ENCODE measurements at regions not wholly inside any gene's neighbourhood (a gene's known extent, or its start where the extent isn't known, plus 50 kb on each side); places are given as distances from the start of the nearest gene placed in this dataset.
"Not testable (repeated sequence)": the region's sequence is repeated elsewhere in the genome, so short reads cannot be mapped to it uniquely, and the experiment has no call there.

DNA sequence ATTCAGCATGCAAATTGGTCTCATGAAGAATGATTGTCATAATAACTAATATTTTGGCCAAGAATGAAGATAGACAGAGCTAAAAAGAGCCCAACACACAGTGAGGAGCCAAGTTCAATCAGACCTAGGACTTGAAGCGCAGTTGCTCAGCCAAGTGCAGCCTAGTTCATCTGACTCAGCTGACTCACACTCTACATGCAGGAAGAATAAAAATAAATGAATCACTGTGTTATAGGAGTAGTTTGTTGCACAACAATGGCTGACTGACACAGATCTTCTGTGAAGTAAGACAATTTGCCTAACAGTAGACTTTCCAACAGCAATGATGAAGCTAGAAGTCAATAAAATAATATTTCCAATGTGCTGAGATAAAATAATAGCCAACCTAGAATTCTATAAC is 261.5 kb downstream of the CEMIP2 start:
- no peak for DNase-seq (ENCODE audit: low read depth)

- no peak for DNase-seq (ENCODE audit: low read depth)
These were observed 263.7 kb downstream of the CEMIP2 start for GRCh38 chr9:71504636-71505035.

GRCh38 chr9:71498691-71499090 is 269.6 kb downstream of the CEMIP2 start:
- no peak for DNase-seq (ENCODE audit: low read depth)

DNA sequence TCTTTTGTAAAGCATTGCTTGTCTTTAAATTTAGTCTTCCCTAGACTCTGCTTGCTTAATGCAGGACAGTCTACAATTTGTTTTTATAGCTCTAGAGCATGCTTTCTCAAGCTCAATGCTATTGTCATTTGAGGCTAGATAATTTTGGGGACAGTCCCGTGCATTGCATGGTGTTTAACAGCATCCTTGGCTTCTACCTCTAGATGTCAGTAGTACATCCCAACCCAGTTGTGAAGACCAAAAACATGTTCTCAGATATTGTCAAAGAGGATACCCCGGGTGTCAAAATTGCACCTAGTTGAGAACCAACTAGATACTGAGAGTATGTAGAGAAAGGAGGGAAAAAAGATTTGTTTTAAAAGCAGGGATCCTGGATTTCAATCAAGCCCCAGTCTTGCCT is 277.5 kb downstream of the CEMIP2 start:
- DNase-seq (ENCODE audit: low read depth), result no peak

- DNase-seq (ENCODE audit: low read depth), result no peak
These were observed 281.3 kb downstream of the CEMIP2 start for GRCh38 chr9:71487061-71487460.

- DNase-seq (ENCODE audit: low read depth), result no peak
These were observed 283.0 kb downstream of the CEMIP2 start for GRCh38 chr9:71485326-71485725.

DNA sequence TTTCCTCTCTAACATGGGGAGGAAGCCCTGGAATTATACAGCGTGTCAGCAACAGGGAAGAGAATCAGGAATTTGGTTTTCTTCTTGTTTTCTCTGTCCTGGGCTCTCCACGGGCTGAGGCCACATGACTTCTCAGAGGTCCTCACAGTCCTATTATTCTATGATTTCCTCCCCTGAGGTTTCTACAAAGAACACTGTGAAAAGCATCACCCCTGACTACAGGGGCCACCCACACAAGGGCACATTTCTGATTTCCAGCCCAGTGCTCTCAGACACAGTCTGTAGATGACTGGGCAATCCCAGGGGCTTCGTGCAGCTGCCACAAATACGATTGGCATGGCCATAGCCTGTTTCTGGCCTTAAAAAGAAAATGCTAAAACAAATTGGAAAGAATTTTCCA is 284.9 kb downstream of the CEMIP2 start:
- no peak for DNase-seq (ENCODE audit: low read depth)

- no peak for DNase-seq (ENCODE audit: low read depth)
These were observed 288.7 kb downstream of the CEMIP2 start for GRCh38 chr9:71479621-71480020.

GRCh38 chr9:71472400-71472799 is 295.9 kb downstream of the CEMIP2 start:
- DNase-seq (ENCODE audit: low read depth), result no peak

DNA sequence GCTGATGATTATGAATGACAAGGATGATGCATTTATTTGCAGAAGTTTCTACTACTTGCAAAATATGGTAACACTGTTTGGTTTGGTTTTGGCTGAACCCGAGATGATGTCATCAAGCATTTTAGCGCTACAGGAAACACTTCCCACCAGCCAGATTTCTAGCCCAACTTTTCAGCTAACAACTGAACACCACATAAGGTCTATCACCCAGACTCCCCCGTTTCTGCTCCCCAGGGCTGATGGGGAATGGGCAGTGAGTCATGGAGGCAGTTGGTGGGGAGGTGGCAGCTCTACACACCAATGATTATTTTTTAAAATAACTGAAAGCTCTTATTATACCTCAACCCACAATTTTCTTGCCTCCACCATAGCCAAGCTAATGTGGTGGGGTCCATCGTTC is 302.9 kb downstream of the CEMIP2 start:
- DNase-seq (ENCODE audit: low read depth), result no peak

- no peak for DNase-seq (ENCODE audit: low read depth)
These were observed 309.2 kb downstream of the CEMIP2 start for GRCh38 chr9:71459082-71459481.

DNA sequence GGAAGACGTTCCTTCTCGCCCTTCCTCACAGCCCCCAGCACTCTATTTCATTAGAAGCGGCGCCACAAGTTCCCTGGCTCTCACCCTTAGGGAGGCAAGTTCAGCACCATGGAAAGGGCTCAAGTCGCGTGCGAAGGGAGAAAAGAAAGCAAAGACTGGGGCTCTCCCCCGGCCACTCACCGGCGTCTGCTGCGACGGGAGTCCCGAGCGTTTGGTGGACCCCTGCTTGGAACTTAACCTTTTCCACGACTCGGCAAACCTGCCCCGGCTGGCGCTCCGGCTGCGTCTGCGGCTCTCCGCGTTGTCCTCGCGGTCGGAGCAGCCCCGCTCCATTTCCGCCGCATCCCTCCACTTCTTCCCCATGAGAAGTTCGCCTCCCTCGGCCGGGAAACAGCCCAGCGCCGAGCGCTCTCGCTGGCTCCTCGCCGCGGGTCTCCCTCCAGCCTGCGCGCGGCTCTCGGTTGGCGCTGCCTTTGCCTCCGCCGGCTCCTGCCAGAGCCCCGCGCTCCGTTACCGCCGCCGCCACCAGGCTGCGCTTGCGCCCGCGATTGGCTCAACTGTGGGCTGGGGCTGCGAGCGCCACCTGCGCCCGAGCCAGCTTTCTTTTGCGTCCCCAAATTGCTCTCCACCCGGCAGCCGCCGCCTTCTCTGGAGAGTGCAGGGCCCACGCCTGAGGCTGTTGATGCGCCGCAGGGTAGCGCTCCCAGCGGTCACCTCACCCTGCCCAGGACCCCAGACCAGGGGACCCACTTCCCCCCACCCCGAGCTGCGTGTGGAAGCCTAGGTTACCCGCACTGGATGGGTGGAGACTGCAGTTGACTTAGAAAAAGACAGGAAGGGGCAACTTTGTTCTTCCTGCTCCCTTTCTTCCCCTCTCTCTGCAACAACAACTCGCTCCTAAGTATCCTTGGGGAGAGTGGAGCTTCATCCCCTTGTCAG is 321.6 kb downstream of the CEMIP2 start:
- DNase-seq (ENCODE audit: low read depth), result no peak

- no peak for DNase-seq (ENCODE audit: low read depth)
These were observed 322.2 kb downstream of the CEMIP2 start for GRCh38 chr9:71446106-71446472.

- no peak for DNase-seq (ENCODE audit: low read depth)
These were observed 321.5 kb upstream of the TRPM3 start for GRCh38 chr9:71442937-71443336.

DNA sequence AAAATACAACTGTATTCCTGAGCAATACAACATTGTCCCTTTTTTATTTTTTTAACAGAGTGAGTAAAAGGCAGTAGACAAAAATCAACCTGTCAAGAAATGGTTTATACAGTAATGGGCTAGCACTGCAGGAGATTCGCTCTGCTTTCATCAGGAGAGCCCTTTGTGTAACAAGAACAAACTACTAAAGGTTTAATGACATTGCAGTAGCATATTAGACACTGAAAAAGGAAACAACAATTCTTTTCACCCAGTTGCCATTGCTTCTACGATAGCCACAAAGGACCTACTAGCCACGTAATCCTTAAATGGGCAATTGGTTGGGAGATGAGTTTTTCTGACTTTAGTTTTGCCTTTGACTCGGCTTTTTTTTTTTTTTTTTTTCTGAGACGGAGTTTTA is 319.8 kb upstream of the TRPM3 start:
- DNase-seq (ENCODE audit: low read depth), result no peak

DNA sequence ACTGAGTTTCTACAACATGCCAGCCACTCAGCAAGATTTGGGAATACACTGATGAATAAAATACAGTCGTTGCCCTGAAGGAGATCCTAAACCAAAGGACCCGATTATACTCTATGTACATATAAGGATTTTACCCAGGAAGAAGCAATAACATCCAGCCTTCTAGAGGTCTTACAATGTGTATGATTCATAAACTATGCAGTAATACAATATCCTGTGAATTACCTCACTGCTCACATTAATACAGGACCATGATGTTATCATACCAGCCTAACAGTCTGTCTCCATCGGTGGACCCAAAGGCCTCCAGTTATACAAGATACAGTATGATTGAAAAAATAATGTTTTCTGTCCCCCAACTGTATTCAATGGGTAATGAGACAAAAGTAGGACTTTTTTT is 310.5 kb upstream of the TRPM3 start:
- DNase-seq (ENCODE audit: low read depth), result no peak

GRCh38 chr9:71407341-71407740 is 285.9 kb upstream of the TRPM3 start:
- DNase-seq (ENCODE audit: low read depth), result not testable (repeated sequence)

GRCh38 chr9:71403106-71403505 is 281.7 kb upstream of the TRPM3 start:
- no peak for DNase-seq (ENCODE audit: low read depth)

- no peak for DNase-seq (ENCODE audit: low read depth)
These were observed 271.6 kb upstream of the TRPM3 start for GRCh38 chr9:71393005-71393404.

- DNase-seq (ENCODE audit: low read depth), result no peak
These were observed 262.9 kb upstream of the TRPM3 start for GRCh38 chr9:71384343-71384742.

DNA sequence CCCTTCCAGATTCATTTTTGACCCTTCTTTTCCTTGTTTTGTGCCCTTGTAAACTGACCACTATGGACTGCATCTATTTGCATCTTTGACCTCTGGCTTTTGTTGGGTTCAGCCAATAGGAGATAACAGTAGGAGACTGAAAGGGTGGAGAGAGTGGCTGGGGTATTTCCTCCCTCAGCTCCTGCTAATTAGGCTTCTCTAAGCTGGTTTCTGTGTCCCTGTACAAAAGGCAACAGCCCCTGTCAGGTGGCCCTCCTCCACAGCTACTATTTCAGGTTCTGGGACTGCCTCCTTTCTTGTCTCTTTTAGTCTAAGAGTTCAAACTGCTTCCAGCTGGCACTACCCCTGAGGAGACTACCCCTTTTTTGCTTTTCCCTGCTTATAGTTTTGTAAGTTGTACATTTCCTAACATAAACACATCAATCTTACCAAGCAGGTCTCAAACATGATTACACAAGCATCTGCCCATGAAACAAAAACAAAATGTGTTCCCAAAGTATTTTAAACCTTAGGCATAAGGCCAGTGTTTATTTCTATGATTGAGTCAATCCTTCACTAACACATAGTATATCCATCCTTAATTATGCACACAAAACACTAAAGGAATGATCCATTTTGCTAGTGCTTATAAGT is 262.0 kb upstream of the TRPM3 start:
- DNase-seq (ENCODE audit: low read depth), result no peak

DNA sequence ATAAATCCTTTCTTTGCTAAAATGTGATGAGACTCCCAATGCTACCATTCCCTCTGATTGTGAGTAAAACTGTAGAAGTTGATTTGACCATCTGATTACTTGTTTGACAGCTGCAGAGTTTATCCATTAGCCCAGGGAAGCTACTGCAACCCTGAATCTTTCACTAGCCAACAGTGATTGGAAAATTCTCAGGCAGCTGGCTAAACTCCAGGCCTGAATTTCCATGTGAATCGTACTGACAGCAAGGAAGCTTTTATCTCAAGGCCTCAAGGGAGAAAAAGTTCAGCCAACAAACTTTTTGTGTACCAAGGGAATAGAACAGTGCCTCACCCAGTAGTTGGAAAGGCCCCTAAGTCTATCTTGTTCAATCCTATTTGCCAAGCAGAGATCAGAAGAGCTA is 246.7 kb upstream of the TRPM3 start:
- DNase-seq (ENCODE audit: low read depth), result no peak

DNA sequence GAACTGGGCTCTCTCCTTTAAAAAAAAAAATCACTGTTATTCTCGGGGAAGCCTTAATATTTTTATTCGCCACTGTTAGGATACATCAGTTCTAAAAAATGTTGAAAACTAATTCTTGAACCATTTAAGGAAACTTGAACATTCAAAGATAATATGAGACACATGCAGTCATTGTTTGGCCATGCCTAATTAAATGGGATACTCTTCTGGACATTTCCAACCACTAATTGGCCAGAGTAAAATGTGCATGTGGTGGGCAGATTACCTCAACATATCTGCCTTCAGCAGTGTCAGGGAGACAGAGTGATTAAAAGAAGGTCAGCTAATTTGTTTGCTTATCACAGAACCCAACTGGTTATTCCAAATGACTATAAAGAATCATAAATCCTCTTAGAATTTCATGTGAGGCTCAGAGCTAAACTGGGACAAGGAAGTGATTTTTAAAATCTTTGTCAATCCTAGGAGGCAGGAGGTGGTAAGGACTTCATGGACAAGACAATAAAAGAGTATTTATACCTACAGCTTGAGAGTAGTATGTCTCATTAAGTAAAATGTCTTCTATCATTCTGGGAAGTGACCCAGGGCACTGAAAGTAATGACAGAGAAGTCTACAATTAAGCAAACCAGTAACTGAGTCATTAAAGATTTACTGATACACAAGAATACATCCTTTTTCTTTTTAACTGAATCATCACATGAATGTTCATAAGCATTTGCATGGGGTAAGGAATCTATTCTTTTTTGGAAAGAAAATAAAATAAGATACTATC is 242.9 kb upstream of the TRPM3 start:
- no peak for DNase-seq (ENCODE audit: low read depth)
